HCT116 (cell line): ENCODE measurements at regions not wholly inside any gene's neighbourhood (a gene's known extent, or its start where the extent isn't known, plus 50 kb on each side); places are given as distances from the start of the nearest gene placed in this dataset.

ENCODE experiments used
- ATAC-seq: fragments of 200-7000 bp; cut with Tn5 transposase; 2 replicates; pipeline ENCODE4 v1.9.1; 2020; ENCODE audit warnings: mild to moderate bottlenecking, moderate library complexity
- BruUV-seq: library from RNA; stranded (reverse); fragments of 400-500 nt; replicated peaks from 2 replicates; lab custom pipeline; 2021; lab: Mats Ljungman, UMichigan
- CTCF ChIA-PET: fragments of 300-600 bp; sonication (Branson Sonifier 250); formaldehyde crosslinking; loops from one replicate; lab custom pipeline; 2021; ENCODE audit warnings: antibody characterized with exemption; lab: Charles Lee
- POLR2A ChIA-PET: fragments of 300-600, 350-600 bp; sonication (Branson Sonifier 250); formaldehyde crosslinking; loops from one replicate; lab custom pipeline; 2021; ENCODE audit warnings: antibody characterized with exemption; lab: Charles Lee
- RAD21 ChIA-PET, 2 experiments: fragments of 300-600 bp; sonication (Branson Sonifier 250); formaldehyde crosslinking; loops; one replicate each; lab custom pipeline; 2023; ENCODE audit warnings: low total read pairs in 2 of 2; ENCODE audit not compliant: uncharacterized antibody in 2 of 2, unreplicated experiment in 2 of 2, low non-redundant PET in 1 of 2; lab: Charles Lee
- DNase-seq: peaks from one replicate; pipeline ENCODE4 v3.0.0-alpha.2; 2010; ENCODE audit warnings: low read depth, low spot score
- H2AFZ ChIP-seq: fragments of 200-600 bp; shearing (Covaris generic), sonication (generic); 2 replicates; pipeline ENCODE4 v1.6.1; 2017; ENCODE audit warnings: low read depth, mixed run types, mixed read lengths, antibody characterized with exemption, low read length; ENCODE audit not compliant: poor library complexity, severe bottlenecking
- H3K27ac ChIP-seq: 2 replicates; pipeline ENCODE4 v1.5.1; 2012; ENCODE audit warnings: low read depth, low read length
- H3K27me3 ChIP-seq: fragments of 200-600 bp; sonication (generic); 2 replicates; pipeline ENCODE4 v1.6.1; 2016; ENCODE audit warnings: mixed run types, low read length, mixed read lengths; ENCODE audit not compliant: insufficient read depth
- H3K36me3 ChIP-seq, 2 experiments: fragments of 200-500 bp in 1 of 2; fragments of 200-600 bp in 1 of 2; sonication (Bioruptor generic) in 1 of 2; sonication (generic) in 1 of 2; 2 replicates each; pipeline versions ENCODE4 v1.5.1 to v1.6.1; 2014 to 2016; ENCODE audit warnings: low read length in 2 of 2, inconsistent platforms in 1 of 2, mixed read lengths in 1 of 2, mixed run types in 1 of 2; ENCODE audit not compliant: insufficient read depth in 2 of 2, control insufficient read depth in 1 of 2
- H3K4me1 ChIP-seq, 2 experiments: fragments of 200-600 bp in 1 of 2; sonication (generic) in 1 of 2; 2 replicates each; pipeline versions ENCODE4 v1.5.1 to v1.6.1; 2012 to 2017; ENCODE audit warnings: low read length in 2 of 2, inconsistent platforms in 1 of 2, mild to moderate bottlenecking in 1 of 2, mixed read lengths in 1 of 2, mixed run types in 1 of 2, moderate library complexity in 1 of 2; ENCODE audit not compliant: insufficient read depth in 2 of 2, control insufficient read depth in 1 of 2
- H3K4me2 ChIP-seq: fragments of 200-600 bp; sonication (generic); 2 replicates; pipeline ENCODE4 v1.6.1; 2017; ENCODE audit warnings: mixed run types, low read length, mixed read lengths
- H3K4me3 ChIP-seq, 2 experiments: fragments of 200-600 bp in 1 of 2; sonication (generic) in 1 of 2; replicated peaks in 1 of 2; 2 replicates each; pipeline ENCODE4 v1.5.1; 2011 to 2016; ENCODE audit warnings: low read length in 2 of 2, control low read depth in 1 of 2, low read depth in 1 of 2, mild to moderate bottlenecking in 1 of 2, mixed read lengths in 1 of 2, mixed run types in 1 of 2
- H3K79me2 ChIP-seq: fragments of 200-600 bp; sonication (generic); 2 replicates; pipeline ENCODE4 v1.6.1; 2017; ENCODE audit warnings: mild to moderate bottlenecking, mixed run types, low read length, moderate library complexity, mixed read lengths; ENCODE audit not compliant: insufficient read depth
- H3K9ac ChIP-seq: fragments of 200-600 bp; sonication (generic); 2 replicates; pipeline ENCODE4 v1.6.1; 2016; ENCODE audit warnings: low read length, mixed read lengths
- H3K9me2 ChIP-seq: fragments of 200-600 bp; sonication (generic), shearing (Covaris generic); 2 replicates; pipeline ENCODE4 v1.6.1; 2017; ENCODE audit warnings: mixed run types, mild to moderate bottlenecking, moderate library complexity; ENCODE audit not compliant: insufficient read depth
- H3K9me3 ChIP-seq, 2 experiments: fragments of 200-500 bp in 1 of 2; fragments of 200-600 bp in 1 of 2; sonication (Bioruptor generic) in 1 of 2; sonication (generic) in 1 of 2; 2 replicates each; pipeline ENCODE4 v1.6.1; 2014 to 2017; ENCODE audit warnings: low read length in 2 of 2, mixed read lengths in 2 of 2, inconsistent platforms in 1 of 2, low read depth in 1 of 2, mild to moderate bottlenecking in 1 of 2, mixed run types in 1 of 2, moderate library complexity in 1 of 2; ENCODE audit not compliant: control insufficient read depth in 1 of 2, insufficient read depth in 1 of 2
- H4K20me1 ChIP-seq: fragments of 200-600 bp; sonication (generic), shearing (Covaris generic); 2 replicates; pipeline ENCODE4 v1.6.1; 2017; ENCODE audit warnings: mixed run types, mild to moderate bottlenecking, moderate library complexity; ENCODE audit not compliant: insufficient read depth
- CBX3 ChIP-seq: IDR thresholded peaks from 2 replicates; pipeline ENCODE4 v1.6.1; 2012; ENCODE audit warnings: low read depth
- CEBPB ChIP-seq: IDR thresholded peaks from 2 replicates; pipeline ENCODE4 v1.6.1; 2012; ENCODE audit warnings: low read depth
- CTCF ChIP-seq, 3 experiments: fragments of 200-600 bp in 1 of 3; sonication (generic) in 1 of 3; IDR thresholded peaks in 2 of 3; conservative IDR thresholded peaks in 1 of 3; 2 replicates each; pipeline ENCODE4 v1.5.1; 2012 to 2017; ENCODE audit warnings: low read depth in 2 of 3, low read length in 2 of 3, antibody characterized with exemption in 1 of 3, borderline replicate concordance in 1 of 3, control low read depth in 1 of 3, mild to moderate bottlenecking in 1 of 3, mixed read lengths in 1 of 3, mixed run types in 1 of 3, moderate library complexity in 1 of 3; ENCODE audit not compliant: insufficient read depth in 1 of 3
- EGR1 ChIP-seq: IDR thresholded peaks from 2 replicates; pipeline ENCODE4 v1.6.1; 2012; ENCODE audit warnings: low read depth
- ELF1 ChIP-seq: IDR thresholded peaks from 2 replicates; pipeline ENCODE4 v1.6.1; 2012; ENCODE audit warnings: low read depth, borderline replicate concordance
- FOSL1 ChIP-seq: IDR thresholded peaks from 2 replicates; pipeline ENCODE4 v1.6.1; 2012; ENCODE audit warnings: low read depth
- JUND ChIP-seq: IDR thresholded peaks from 2 replicates; pipeline ENCODE4 v1.6.1; 2012
- POLR2AphosphoS5 ChIP-seq: IDR thresholded peaks from 2 replicates; pipeline ENCODE4 v1.6.1; 2011; ENCODE audit warnings: mild to moderate bottlenecking, low read depth, low read length, moderate library complexity
- SRF ChIP-seq: IDR thresholded peaks from 2 replicates; pipeline ENCODE4 v1.6.1; 2012; ENCODE audit warnings: low read depth
- ZBTB33 ChIP-seq: IDR thresholded peaks from 2 replicates; pipeline ENCODE4 v1.6.1; 2011; ENCODE audit warnings: mild to moderate bottlenecking, low read length, moderate library complexity; ENCODE audit not compliant: insufficient replicate concordance; ENCODE audit errors: extremely low read depth
- ZFX ChIP-seq: fragments of 450-650 bp; IDR thresholded peaks from 2 replicates; pipeline ENCODE4 v1.6.1; 2017
- ZNF274 ChIP-seq: fragments of 200-500 bp; sonication (Bioruptor generic); IDR thresholded peaks from 2 replicates; pipeline ENCODE4 v1.6.1; 2014; ENCODE audit warnings: mild to moderate bottlenecking, low read depth, low read length, inconsistent platforms
- intact Hi-C: fragments of 100-400 bp; cut with micrococcal nuclease; formaldehyde crosslinking; loops from 2 replicates; pipeline ENCODE4 v1.10.0; 2022
- TF ChIP-seq, protein P1 (sequence below): IDR thresholded peaks from 2 replicates; pipeline ENCODE4 v1.6.1; 2012
- TF ChIP-seq, protein P2 (sequence below): IDR thresholded peaks from 2 replicates; pipeline ENCODE4 v1.6.1; 2012; ENCODE audit warnings: low read depth

- Histone ChIP-seq H3K9me3 (peaks cover 9 to 12% of the 10 kb centered on the region in 2 experiments; a peak in 3 of 4 replicates), H4K20me1 (no peaks in the 10 kb centered on the region; the same call in 1 of the 2 replicates), H3K4me2 (no peak overlapping the region), H3K27ac (no peak overlapping the region), H3K4me1 (no peaks in the 10 kb centered on the region), H3K79me2 (no peaks in the 10 kb centered on the region), H3K4me3 (no peak overlapping the region), H3K9me2 (no peaks in the 10 kb centered on the region), H2AFZ (no peak overlapping the region), H3K9ac (no peak overlapping the region), H3K36me3 (no peaks in the 10 kb centered on the region), H3K27me3 (no peaks in the 10 kb centered on the region)
- no peak for DNase-seq
- intact Hi-C loops, result no loop called here
- ChIA-PET RAD21 (no interaction called here), CTCF (no interaction called here), POLR2A (no interaction called here)
- ATAC-seq, result no peak
- BruUV-seq, result no TSS peak
- TF ChIP-seq CBX3, result no peak
- TF ChIP-seq EGR1, result no peak
- no peak for TF ChIP-seq ELF1
Measured at GRCh38 chr14:86613126-86613525, 1083.2 kb downstream of the FLRT2 start.

DNA sequence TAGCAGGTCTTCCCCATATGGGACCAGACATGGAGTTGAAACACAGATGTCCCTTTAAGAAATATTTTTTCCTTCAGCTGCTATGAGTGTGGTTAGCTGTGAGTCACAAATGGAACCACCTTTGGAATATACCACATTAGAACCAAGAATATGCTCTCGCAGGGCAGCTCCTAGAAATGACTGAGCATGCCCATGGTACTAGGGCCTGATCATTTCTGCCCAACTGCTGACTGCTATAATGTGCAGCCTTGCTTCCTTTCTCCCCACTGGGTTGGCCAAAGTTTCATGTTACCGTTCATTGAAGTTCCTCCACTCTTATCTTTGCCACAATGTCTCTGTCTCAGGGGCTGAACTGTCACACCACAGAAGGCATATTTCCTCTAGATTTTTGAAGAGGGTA lies 1074.6 kb downstream of the FLRT2 start:
- ChIA-PET CTCF (no interaction called here), RAD21 (no interaction called here), POLR2A (no interaction called here)
- H3K36me3 ChIP-seq, result no peaks in the 10 kb centered on the region
- H4K20me1 ChIP-seq, result no peaks in the 10 kb centered on the region; the same call in 1 of the 2 replicates
- ATAC-seq (no peak), DNase-seq (no peak)
- H2AFZ ChIP-seq, result no peak overlapping the region
- H3K4me3 ChIP-seq, result no peak overlapping the region
- intact Hi-C loops, result no loop called here
- H3K9ac ChIP-seq, result no peak overlapping the region
- no peak overlapping the region for H3K27ac ChIP-seq
- BruUV-seq, result no TSS peak
- H3K27me3 ChIP-seq, result no peaks in the 10 kb centered on the region
- no peaks in the 10 kb centered on the region for H3K9me2 ChIP-seq
- H3K4me1 ChIP-seq, result no peaks in the 10 kb centered on the region
- H3K4me2 ChIP-seq, result no peak overlapping the region
- H3K79me2 ChIP-seq, result no peaks in the 10 kb centered on the region
- peaks cover 12 to 38% of the 10 kb centered on the region in 2 experiments; a peak in 2 of 4 replicates for H3K9me3 ChIP-seq
- TF ChIP-seq CTCF (IDR thresholded peaks at IDR 0.05 in 2 of 3, conservative IDR thresholded peaks at IDR 0.05 in 1 of 3; ENCODE audit: borderline replicate concordance in 1 of 3, insufficient read depth in 1 of 3, low read depth in 2 of 3, low read length in 2 of 3) (no peak), CEBPB (no peak), SRF (no peak), JUND (no peak), ZBTB33 (no peak), ZNF274 (no peak), FOSL1 (no peak), ZFX (no peak), POLR2AphosphoS5 (no peak)
- TF ChIP-seq, protein P1, sequence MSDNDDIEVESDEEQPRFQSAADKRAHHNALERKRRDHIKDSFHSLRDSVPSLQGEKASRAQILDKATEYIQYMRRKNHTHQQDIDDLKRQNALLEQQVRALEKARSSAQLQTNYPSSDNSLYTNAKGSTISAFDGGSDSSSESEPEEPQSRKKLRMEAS, result no peak
- TF ChIP-seq, protein P2, sequence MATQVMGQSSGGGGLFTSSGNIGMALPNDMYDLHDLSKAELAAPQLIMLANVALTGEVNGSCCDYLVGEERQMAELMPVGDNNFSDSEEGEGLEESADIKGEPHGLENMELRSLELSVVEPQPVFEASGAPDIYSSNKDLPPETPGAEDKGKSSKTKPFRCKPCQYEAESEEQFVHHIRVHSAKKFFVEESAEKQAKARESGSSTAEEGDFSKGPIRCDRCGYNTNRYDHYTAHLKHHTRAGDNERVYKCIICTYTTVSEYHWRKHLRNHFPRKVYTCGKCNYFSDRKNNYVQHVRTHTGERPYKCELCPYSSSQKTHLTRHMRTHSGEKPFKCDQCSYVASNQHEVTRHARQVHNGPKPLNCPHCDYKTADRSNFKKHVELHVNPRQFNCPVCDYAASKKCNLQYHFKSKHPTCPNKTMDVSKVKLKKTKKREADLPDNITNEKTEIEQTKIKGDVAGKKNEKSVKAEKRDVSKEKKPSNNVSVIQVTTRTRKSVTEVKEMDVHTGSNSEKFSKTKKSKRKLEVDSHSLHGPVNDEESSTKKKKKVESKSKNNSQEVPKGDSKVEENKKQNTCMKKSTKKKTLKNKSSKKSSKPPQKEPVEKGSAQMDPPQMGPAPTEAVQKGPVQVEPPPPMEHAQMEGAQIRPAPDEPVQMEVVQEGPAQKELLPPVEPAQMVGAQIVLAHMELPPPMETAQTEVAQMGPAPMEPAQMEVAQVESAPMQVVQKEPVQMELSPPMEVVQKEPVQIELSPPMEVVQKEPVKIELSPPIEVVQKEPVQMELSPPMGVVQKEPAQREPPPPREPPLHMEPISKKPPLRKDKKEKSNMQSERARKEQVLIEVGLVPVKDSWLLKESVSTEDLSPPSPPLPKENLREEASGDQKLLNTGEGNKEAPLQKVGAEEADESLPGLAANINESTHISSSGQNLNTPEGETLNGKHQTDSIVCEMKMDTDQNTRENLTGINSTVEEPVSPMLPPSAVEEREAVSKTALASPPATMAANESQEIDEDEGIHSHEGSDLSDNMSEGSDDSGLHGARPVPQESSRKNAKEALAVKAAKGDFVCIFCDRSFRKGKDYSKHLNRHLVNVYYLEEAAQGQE, result no peak
